ENCODE measurements at regions not wholly inside any gene's neighbourhood (a gene's known extent, or its start where the extent isn't known, plus 50 kb on each side); places are given as distances from the start of the nearest gene placed in this dataset.

DNA sequence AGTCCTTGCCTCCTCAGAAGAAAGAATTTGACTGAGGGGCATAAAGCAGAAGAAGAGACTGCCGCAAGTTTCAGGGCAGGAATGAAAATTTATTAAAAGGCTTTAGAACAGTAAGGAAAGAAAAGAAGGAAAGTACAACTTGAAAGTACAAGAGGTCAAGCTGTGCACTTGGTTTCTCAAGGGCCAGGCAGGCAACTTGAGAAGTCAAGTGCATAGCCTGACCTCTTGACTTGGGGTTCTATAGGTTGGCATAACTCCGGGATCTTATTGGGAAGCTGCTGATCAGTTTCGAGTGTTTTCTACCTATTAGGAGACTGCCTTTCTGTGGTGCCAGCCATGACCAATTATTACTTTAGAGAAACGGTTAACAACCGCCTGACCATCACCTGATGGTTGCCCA, 237.0 kb upstream of the RGS17 start:
- no peak for TF ChIP-seq PPARA (CRISPR knock-in tag; IDR thresholded peaks at IDR 0.05; ENCODE audit: borderline replicate concordance)
- TF ChIP-seq, protein P1, sequence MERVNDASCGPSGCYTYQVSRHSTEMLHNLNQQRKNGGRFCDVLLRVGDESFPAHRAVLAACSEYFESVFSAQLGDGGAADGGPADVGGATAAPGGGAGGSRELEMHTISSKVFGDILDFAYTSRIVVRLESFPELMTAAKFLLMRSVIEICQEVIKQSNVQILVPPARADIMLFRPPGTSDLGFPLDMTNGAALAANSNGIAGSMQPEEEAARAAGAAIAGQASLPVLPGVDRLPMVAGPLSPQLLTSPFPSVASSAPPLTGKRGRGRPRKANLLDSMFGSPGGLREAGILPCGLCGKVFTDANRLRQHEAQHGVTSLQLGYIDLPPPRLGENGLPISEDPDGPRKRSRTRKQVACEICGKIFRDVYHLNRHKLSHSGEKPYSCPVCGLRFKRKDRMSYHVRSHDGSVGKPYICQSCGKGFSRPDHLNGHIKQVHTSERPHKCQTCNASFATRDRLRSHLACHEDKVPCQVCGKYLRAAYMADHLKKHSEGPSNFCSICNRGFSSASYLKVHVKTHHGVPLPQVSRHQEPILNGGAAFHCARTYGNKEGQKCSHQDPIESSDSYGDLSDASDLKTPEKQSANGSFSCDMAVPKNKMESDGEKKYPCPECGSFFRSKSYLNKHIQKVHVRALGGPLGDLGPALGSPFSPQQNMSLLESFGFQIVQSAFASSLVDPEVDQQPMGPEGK (CRISPR knock-in tag; IDR thresholded peaks at IDR 0.05; ENCODE audit: borderline replicate concordance) = no peak
- TF ChIP-seq ESRRG (CRISPR knock-in tag; IDR thresholded peaks at IDR 0.05) = no peak
- TF ChIP-seq ZC3H10 (CRISPR knock-in tag; IDR thresholded peaks at IDR 0.05) = no peak
- TF ChIP-seq RARB (CRISPR knock-in tag; IDR thresholded peaks at IDR 0.05) = no peak
- no peak for TF ChIP-seq ARNTL (CRISPR knock-in tag; IDR thresholded peaks at IDR 0.05; ENCODE audit: borderline replicate concordance, low read depth)
- no peak for TF ChIP-seq GLIS3 (CRISPR knock-in tag; IDR thresholded peaks at IDR 0.05)
- TF ChIP-seq TOX (CRISPR knock-in tag; IDR thresholded peaks at IDR 0.05; ENCODE audit: borderline replicate concordance) = no peak
- no peak for TF ChIP-seq OSR1 (CRISPR knock-in tag; IDR thresholded peaks at IDR 0.05)
